IPS-18a (cell line): ENCODE measurements at regions not wholly inside any gene's neighbourhood (a gene's known extent, or its start where the extent isn't known, plus 50 kb on each side); places are given as distances from the start of the nearest gene placed in this dataset.
"Not testable (repeated sequence)": the region's sequence is repeated elsewhere in the genome, so short reads cannot be mapped to it uniquely, and the experiment has no call there.

ENCODE experiments used
- H3K27ac ChIP-seq: one replicate; pipeline ENCODE4 v1.5.1; 2013; ENCODE audit warnings: low read length
- H3K27me3 ChIP-seq: one replicate; pipeline ENCODE4 v1.6.1; 2013; ENCODE audit warnings: mild to moderate bottlenecking, low read length; ENCODE audit not compliant: control insufficient read depth, insufficient read depth
- H3K36me3 ChIP-seq: one replicate; pipeline ENCODE4 v1.6.1; 2013; ENCODE audit warnings: low read depth, low read length; ENCODE audit not compliant: control insufficient read depth
- H3K4me1 ChIP-seq: one replicate; pipeline ENCODE4 v1.6.1; 2013; ENCODE audit warnings: low read depth, low read length; ENCODE audit not compliant: control insufficient read depth
- H3K4me3 ChIP-seq: one replicate; pipeline ENCODE4 v1.5.1; 2013; ENCODE audit warnings: low read length
- H3K9ac ChIP-seq: one replicate; pipeline ENCODE4 v1.6.1; 2013; ENCODE audit warnings: mild to moderate bottlenecking, low read length, moderate library complexity
- H3K9me3 ChIP-seq: one replicate; pipeline ENCODE4 v1.6.1; 2013; ENCODE audit warnings: low read depth, low read length; ENCODE audit not compliant: control insufficient read depth

GRCh38 chr1:101497881-101498559, 261.2 kb downstream of the S1PR1 start:
- no peak overlapping the region for H3K27ac ChIP-seq
- H3K27me3 ChIP-seq = no peaks in the 10 kb centered on the region
- H3K9ac ChIP-seq = no peak overlapping the region
- no peak overlapping the region for H3K4me3 ChIP-seq
- no peaks in the 10 kb centered on the region for H3K36me3 ChIP-seq
- no peaks in the 10 kb centered on the region for H3K4me1 ChIP-seq
- no peaks in the 10 kb centered on the region for H3K9me3 ChIP-seq

- H3K4me1 ChIP-seq, H3K36me3 ChIP-seq, H3K27ac ChIP-seq, H3K4me3 ChIP-seq, H3K9me3 ChIP-seq, H3K9ac ChIP-seq, H3K27me3 ChIP-seq: not testable (repeated sequence)
These were observed 267.3 kb downstream of the S1PR1 start for GRCh38 chr1:101504106-101504505.

- H3K9ac ChIP-seq, H3K9me3 ChIP-seq, H3K4me1 ChIP-seq, H3K36me3 ChIP-seq, H3K4me3 ChIP-seq, H3K27me3 ChIP-seq, H3K27ac ChIP-seq: not testable (repeated sequence)
These were observed 268.4 kb downstream of the S1PR1 start for GRCh38 chr1:101505240-101505639.

- Histone ChIP-seq H3K36me3 (no peaks in the 10 kb centered on the region), H3K4me1 (no peaks in the 10 kb centered on the region), H3K27ac (no peak overlapping the region), H3K9ac (no peak overlapping the region), H3K27me3 (no peaks in the 10 kb centered on the region), H3K9me3 (no peaks in the 10 kb centered on the region), H3K4me3 (no peak overlapping the region)
These were observed 269.8 kb downstream of the S1PR1 start for GRCh38 chr1:101506541-101507164.

GRCh38 chr1:101507547-101507971, 270.7 kb downstream of the S1PR1 start:
- Histone ChIP-seq H3K36me3 (no peaks in the 10 kb centered on the region), H3K27me3 (no peaks in the 10 kb centered on the region), H3K4me3 (no peak overlapping the region), H3K27ac (no peak overlapping the region), H3K9ac (no peak overlapping the region), H3K9me3 (no peaks in the 10 kb centered on the region), H3K4me1 (no peaks in the 10 kb centered on the region)

GRCh38 chr1:101508913-101509312, 272.1 kb downstream of the S1PR1 start:
- no peaks in the 10 kb centered on the region for H3K4me1 ChIP-seq
- H3K36me3 ChIP-seq = no peaks in the 10 kb centered on the region
- no peak overlapping the region for H3K27ac ChIP-seq
- no peaks in the 10 kb centered on the region for H3K9me3 ChIP-seq
- H3K9ac ChIP-seq = no peak overlapping the region
- no peak overlapping the region for H3K4me3 ChIP-seq
- no peaks in the 10 kb centered on the region for H3K27me3 ChIP-seq

GRCh38 chr1:101509370-101509769, 272.6 kb downstream of the S1PR1 start:
- Histone ChIP-seq H3K9ac (no peak overlapping the region), H3K27me3 (no peaks in the 10 kb centered on the region), H3K4me3 (no peak overlapping the region), H3K27ac (no peak overlapping the region), H3K36me3 (no peaks in the 10 kb centered on the region), H3K9me3 (no peaks in the 10 kb centered on the region), H3K4me1 (no peaks in the 10 kb centered on the region)

- no peaks in the 10 kb centered on the region for H3K9me3 ChIP-seq
- H3K9ac ChIP-seq = no peak overlapping the region
- H3K4me1 ChIP-seq = no peaks in the 10 kb centered on the region
- no peaks in the 10 kb centered on the region for H3K36me3 ChIP-seq
- H3K27me3 ChIP-seq = no peaks in the 10 kb centered on the region
- no peak overlapping the region for H3K27ac ChIP-seq
- H3K4me3 ChIP-seq = no peak overlapping the region
These were observed 274.5 kb downstream of the S1PR1 start for GRCh38 chr1:101511202-101511891.

GRCh38 chr1:101520302-101520701, 283.5 kb downstream of the S1PR1 start:
- Histone ChIP-seq H3K36me3 (no peaks in the 10 kb centered on the region), H3K4me1 (no peaks in the 10 kb centered on the region), H3K9ac (no peak overlapping the region), H3K27me3 (no peaks in the 10 kb centered on the region), H3K27ac (no peak overlapping the region), H3K4me3 (no peak overlapping the region), H3K9me3 (no peaks in the 10 kb centered on the region)

- H3K4me1 ChIP-seq = no peaks in the 10 kb centered on the region
- H3K27me3 ChIP-seq = no peaks in the 10 kb centered on the region
- H3K9ac ChIP-seq = no peak overlapping the region
- H3K4me3 ChIP-seq = no peak overlapping the region
- H3K27ac ChIP-seq = no peak overlapping the region
- H3K9me3 ChIP-seq = no peaks in the 10 kb centered on the region
- no peaks in the 10 kb centered on the region for H3K36me3 ChIP-seq
These were observed 285.7 kb downstream of the S1PR1 start for GRCh38 chr1:101522486-101522885.

GRCh38 chr1:101526813-101527212, 290.0 kb downstream of the S1PR1 start:
- Histone ChIP-seq H3K4me1 (no peaks in the 10 kb centered on the region), H3K9ac (no peak overlapping the region), H3K27ac (no peak overlapping the region), H3K4me3 (no peak overlapping the region), H3K27me3 (no peaks in the 10 kb centered on the region), H3K36me3 (no peaks in the 10 kb centered on the region), H3K9me3 (no peaks in the 10 kb centered on the region)

GRCh38 chr1:101532377-101532776, 295.6 kb downstream of the S1PR1 start:
- H3K27ac ChIP-seq = no peak overlapping the region
- H3K9me3 ChIP-seq = no peaks in the 10 kb centered on the region
- H3K36me3 ChIP-seq = no peaks in the 10 kb centered on the region
- H3K9ac ChIP-seq = no peak overlapping the region
- H3K4me3 ChIP-seq = no peak overlapping the region
- H3K4me1 ChIP-seq = no peaks in the 10 kb centered on the region
- no peaks in the 10 kb centered on the region for H3K27me3 ChIP-seq
